ENCODE measurements at regions not wholly inside any gene's neighbourhood (a gene's known extent, or its start where the extent isn't known, plus 50 kb on each side); places are given as distances from the start of the nearest gene placed in this dataset.

DNA sequence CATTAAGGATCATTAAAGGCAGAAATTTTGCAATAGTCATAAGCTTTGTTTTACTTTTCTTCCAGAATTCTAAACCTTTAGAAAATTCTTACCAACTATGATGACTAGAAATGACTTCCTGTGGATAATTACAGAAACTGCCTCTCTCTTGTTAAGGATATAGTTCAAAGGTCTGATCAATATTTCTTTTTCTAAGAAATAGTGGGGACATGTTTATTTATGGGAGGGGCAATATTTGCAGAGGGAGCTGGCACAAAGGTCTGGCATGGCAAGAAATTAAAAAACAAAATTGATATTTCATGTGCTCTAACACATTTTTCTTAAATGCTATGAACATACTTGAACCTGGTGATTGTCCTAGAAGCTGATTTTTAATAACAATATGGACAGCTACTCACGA lies 448.9 kb downstream of the KCTD8 start:
- no peak for DNase-seq

DNA sequence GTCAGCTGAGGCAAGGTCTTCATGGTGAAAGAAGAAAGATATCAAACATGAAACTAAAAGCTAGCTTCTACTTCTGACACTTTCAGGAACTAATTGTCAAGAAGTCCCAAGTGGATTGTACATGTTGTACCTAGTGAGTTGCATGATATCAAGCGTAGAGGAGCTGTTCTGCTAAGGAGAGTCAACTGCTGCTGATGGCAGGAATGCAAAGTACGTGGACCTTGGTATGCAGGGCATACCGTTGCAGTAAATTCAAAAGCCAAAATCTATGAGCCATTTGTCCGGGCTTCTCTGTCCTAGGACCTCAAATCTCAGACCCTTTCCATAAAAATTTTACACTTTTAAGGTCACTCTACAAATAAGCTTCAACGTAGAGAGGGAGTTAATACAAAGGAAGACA lies 446.2 kb downstream of the KCTD8 start:
- no peak for DNase-seq

DNA sequence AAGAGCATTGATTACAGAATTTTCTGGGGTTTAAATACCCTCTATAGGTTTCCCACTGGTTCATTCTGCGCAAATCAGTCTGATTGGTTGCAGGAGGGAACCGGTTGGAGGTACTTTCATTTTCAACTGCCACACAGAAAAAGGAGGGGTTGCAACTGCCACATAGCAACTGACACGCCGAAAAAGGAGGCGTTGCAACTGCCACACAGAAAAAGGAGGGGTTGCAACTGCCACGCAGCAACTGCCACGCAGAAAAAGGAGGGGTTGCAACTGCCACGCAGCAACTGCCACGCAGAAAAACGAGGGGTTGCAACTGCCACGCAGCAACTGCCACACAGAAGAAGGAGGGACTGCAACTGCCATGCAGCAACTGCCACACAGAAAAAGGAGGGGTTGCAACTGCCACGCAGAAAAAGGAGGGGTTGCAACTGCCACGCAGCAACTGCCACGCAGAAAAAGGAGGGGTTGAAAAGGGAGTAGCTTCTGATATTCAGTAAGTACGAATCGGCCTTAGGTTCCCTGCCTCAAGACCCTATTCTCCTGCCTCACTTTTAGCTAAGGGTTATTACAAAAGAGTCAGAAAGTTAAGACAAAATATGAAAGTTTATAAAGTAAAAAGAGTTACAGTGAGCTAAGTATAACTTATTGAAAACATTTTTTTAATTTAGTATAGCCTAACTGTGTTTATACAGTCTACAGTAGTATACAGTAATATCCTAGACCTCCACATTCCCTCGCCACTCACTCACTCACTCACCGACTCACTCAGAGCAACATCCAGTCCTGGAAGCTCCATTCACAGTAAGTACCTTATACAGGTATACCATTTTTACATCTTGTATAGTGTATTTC lies 431.8 kb downstream of the KCTD8 start:
- DNase-seq: peak; percentile 74

DNA sequence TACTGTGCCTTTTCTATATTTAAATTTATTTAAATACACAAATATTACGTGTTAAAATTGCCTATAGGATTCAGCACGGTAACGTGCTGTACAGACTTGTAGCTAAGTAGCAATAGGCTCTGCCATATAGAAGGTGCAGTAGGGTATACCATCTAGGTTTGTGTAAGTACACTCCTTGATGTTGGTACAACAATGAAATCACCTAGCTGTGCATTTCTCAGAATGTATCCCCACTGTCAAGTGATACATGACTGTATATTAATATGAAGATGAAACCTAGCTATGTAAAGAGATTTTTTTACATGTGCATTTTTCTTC lies 431.2 kb downstream of the KCTD8 start:
- peak; percentile 24 for DNase-seq

DNA sequence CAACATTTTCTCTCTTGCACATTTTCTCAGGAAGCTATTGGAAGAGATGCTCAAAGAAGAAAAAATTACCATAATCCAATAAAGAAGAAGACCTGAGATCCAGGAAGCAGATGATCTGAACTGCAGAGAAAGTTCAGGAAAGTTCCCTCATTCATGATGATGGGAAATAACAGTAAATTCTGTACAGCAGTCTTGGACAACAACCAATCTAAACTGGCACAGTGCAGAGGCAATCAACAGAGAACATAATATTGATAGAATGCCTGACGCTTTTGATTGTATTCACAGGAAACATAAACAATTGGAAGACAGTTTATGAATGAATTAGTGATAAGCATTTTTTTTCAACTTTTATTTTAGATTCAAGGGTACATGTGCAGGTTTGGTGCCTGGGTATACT lies 428.9 kb downstream of the KCTD8 start:
- DNase-seq: no peak

DNA sequence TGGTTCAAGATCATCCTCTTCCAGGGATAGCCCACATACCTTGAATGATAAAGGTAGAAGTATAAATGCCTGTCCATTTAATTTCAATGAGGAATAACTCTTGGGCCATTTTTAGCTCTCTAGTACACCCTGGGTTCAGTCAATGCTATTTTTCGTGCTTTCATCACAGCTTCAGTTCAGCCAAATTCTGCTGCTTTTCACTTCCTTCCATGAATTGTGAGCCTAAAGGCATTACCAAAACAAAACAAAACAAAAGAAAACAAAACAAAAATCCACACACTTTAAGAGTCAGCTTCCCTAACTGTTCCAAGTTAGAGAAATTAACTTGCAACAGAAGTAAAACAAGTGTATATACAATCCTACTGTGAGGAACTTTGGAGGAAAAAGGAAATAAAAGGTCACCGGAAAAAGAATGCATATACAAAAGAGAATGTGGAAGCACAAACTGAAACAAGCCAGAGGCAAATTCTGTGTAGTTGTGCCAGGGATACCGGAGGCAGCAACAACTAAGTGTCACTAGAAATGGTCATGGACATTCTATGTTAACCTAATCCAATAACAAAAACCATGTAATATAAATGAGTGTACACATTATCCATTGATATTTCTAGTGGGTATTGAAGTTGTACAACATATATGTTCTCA lies 423.1 kb downstream of the KCTD8 start:
- DNase-seq: no peak

DNA sequence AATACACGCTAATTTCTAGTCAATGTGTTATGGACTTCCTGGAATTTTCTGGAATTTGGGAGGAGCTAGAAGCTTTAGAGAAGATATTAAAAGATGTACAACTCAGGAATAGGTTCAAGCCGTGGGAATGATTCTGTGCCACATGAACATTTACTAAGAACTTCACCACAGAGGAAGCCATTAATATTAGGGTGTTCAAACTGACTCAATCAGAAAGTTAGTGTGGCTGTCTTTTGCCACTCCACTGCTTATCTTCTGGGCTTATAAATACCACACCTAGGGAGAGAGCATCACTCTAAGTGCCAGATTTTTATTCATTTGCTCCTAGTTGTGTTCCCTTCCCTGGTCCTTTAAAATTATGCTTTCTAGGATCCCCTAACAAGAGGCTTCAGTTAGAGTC lies 409.8 kb downstream of the KCTD8 start:
- no peak for DNase-seq

DNA sequence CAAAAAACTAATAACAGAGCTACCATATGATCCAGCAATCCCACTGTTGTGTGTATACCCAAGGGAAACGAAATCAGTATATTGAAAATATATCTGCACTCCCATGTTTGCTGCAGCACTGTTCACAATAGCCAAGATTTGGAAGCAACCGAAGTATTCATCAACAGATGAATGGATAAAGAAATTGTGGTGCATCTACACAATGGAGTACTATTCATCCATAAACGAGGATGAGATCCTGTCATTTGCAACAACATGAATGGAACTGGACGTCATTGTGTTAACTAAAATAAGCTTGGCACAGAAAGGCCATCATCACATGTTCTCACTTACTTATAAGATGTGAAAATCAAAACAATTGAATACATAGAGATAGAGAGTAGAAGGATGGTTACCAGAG lies 402.1 kb downstream of the KCTD8 start:
- no peak for DNase-seq

DNA sequence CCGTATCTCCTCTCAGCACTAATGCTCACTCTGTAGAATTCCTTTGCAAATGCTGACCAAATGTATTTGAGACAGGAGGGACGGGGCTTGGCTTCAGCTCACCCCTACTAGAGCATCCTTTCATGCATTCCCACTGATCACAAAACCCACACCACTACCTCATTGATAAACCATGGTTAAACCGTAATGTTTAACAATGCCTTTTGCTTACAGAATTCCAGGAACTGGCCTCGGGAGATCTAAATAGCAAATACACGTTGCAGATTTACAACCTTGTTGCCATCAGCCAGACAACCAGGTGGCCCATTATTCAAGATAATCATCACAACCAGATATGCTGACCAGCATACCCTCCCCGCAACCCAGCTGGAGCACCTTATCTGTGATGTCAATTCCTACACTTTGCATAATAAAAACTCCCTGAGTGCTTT lies 391.9 kb downstream of the KCTD8 start:
- DNase-seq: no peak

DNA sequence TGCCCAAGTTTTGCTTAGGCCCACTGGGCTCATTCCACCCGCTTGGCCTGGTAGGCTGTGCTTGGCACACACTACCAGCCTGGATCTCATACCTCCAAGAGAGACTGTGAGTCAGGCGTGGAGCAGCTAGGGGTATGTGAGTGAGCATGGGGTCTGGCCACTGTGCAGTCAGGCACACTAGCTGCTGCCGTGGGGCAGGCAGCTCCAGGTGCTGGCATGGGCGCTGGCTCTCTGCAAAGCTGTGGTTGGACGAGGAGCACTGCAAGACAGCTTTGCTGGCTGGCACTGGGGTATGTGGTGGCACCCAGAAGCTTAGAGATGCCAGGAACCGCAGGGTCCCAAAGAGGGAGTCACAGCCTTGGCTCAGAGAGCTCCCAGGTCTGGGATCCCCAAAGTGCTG lies 377.8 kb downstream of the KCTD8 start:
- no peak for DNase-seq

DNA sequence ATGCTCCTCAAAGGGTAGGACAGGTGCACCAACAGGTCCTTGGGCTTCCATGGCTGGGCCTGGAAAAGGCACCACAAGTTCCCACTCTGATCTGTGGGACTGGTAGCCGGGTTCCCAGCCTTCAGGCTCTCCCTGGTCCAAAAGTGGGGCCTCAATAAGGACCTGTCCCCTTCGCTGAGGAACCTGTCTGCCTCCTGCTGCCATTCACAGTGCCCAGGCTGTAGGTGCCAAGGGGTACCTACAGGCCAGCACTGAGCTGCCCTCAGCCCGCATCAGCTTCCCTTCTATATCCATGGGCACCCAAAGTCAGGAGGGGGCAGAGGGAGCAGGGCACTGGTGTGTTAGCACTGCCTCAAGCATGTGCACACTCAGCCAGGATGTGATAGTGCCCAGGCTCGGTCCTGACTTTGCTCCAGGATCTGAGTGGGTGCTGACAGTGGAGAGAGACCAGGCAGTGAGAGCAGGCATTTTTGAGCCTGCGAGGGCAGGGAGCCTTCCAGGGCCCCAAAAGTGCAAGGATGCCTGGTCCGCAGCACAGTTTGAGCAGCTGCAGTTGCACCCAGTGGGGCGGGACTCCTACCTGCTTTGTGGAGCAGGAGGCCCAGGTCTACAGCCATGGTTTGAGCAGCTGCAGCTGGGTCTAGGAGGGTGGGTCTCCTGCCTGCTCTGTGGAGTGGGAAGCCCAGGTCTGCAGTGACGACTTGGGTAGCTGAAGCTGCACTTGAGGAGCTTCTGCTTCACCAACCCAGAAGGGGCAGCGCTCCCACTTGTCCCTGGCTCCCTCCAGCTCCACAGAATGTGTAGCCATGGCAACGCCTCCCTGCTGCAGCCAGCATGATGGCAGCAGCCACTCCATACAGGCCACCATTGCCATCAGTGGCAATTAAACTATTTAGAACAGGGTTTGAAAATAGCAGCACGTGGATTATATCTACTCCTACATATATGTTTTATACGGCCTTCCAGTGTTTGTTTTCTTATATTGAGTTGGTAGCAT lies 376.4 kb downstream of the KCTD8 start:
- DNase-seq: no peak

DNA sequence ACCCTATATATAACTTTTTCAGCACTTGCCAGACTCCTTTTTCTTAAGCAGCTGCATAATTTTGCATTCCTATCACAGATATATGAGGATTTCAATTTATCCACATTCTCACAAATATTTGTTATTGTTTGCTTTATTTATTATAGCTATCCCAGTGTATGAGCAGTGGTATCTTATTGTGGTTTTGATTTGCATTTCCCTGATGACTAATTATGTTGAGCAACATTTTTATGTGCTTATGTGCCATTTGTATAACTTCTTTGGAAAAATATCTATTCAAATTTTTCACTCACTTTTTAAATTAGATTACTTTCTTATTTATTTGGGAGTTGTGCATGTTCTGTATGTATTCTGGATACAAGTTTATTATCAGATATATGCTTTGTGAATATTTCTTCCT lies 361.9 kb downstream of the KCTD8 start:
- no peak for DNase-seq

DNA sequence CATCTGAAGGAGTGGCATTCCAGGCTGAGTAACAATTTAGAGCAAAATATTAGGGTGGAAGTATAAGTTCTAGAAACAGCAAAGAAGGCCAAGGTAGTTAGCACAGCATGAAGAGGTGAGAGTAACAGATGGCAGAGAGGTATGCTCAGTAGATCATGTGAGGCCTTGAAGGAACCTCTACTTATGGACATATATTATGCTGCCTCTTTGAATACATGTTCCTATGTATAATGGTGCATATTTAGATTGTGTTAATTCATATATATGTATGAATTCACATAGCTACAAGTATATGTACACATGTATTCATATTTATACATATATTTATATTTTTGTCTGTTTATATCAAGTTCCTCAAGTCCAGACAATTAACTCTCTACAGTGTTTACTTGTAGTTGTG lies 355.2 kb downstream of the KCTD8 start:
- DNase-seq: no peak

DNA sequence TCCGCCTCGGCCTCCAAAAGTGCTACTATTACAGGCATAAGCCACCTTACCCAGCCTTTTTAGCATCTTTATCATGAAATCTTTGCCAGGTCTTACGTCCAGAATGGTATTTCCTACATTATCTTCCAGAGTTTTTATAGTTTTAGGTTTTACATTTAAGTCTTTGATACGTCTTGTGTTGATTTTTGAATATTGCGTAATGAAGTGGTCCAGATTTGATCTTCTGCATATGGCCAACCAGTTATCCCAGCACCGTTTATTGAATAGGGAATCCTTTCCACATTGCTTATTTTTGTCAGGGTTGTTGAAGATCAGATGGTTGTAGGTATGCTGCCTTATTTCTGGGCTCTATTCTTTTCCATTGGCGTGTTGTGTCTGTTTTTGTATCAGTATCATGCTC lies 349.6 kb downstream of the KCTD8 start:
- DNase-seq: no peak

DNA sequence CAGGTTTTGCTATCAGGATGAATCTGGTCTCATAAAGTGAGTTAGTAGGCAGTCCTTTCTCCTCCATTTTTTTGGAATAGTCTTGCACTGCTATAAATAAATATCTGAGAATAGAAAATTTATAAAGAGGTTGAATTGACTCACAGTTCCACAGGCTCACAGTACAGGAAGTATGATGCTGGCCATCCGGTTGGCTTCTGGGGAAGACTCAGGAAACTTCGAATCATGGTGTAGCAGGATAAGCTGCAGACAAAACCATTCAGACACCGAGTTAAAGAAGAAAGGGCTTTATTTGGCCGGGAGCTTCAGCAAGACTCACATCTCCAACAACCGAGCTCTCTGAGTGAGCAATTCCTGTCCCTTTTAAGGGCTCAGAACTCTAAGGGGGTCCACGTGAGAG lies 348.2 kb downstream of the KCTD8 start:
- DNase-seq: no peak

DNA sequence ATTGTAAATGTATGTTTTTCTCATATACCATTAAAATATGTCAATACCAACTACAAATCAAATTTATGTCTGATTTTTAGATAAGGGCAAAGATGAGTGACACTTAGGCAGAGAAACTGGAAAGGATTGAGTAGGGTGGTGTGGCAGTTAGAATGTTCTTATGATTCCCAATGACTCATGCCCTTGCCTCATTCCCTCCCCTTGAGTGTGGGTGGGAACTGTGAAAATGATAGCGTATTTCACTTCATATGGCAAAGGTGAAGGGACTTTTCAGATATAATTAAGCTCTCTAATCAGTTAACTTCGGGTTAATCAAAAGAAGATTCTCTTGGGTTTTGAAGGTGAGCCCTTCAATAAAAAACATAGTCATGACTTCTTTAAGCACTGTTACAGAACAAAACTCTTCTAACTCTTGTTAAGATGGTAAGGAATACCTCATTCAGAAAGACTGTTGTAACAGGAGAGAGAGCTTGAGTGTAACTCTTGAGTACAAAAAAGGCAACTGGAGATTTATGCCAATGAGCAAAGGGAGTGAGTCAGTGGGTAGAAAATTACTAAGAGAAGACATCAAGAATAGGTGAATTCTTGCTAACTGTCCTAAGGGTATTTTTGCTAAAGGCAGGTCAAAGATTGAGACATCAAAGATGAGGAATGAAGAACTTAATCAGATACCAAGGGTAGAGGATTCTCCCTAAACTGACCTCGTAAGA lies 329.5 kb downstream of the KCTD8 start:
- no peak for DNase-seq

DNA sequence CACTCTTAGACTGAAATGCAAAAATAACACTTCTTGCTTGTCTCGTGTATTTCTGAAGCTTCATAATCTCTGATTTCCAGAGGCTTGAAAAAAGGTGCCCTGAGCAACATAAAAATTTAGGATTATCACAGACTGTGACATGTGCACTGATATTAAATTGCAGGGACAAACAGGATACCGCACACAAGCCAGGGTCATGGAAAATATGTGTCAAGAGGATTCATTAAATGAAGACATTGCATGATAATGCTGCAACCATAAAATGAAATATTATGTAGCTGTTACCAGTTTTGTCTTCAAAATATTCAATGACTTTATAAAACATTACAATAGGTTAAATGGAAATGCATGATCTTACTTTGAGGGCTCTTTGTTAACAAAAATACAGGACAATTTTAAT lies 328.0 kb downstream of the KCTD8 start:
- no peak for DNase-seq

DNA sequence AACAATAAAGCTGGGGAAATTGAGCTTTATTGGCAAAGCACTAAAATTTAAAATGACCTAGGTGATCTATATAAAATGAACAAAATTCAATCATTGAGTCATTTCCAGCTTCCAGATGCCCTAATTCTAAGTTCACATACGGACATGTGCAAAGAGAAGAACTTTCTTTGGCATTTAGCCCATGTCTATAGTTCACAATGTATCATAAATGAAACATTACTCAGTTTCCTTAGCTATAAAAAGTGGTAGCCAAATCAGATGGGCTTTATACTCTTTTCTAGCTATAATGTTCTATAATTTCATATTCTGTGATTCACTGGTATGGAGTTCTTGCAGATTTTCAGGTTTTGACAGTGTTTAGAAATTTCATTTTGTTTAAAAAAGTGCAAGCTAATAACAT lies 327.4 kb downstream of the KCTD8 start:
- no peak for DNase-seq

All from NCI-H1092 (cell line).